GM19099 (cell line): ENCODE measurements at regions not wholly inside any gene's neighbourhood (a gene's known extent, or its start where the extent isn't known, plus 50 kb on each side); places are given as distances from the start of the nearest gene placed in this dataset.

Experiments used
- POLR2A ChIP-seq: IDR thresholded peaks from 3 replicates; pipeline ENCODE4 v1.6.1; 2011; ENCODE audit warnings: low read depth; ENCODE audit not compliant: insufficient read length; ENCODE audit errors: extremely low read depth

GRCh38 chr11:22130462-22131053 is 62.3 kb upstream of the ANO5 start:
- no peak for TF ChIP-seq POLR2A

- no peak for TF ChIP-seq POLR2A
Measured at GRCh38 chr11:22133776-22134175, 59.1 kb upstream of the ANO5 start.

- no peak for TF ChIP-seq POLR2A
Measured at GRCh38 chr11:22138264-22138663, 54.6 kb upstream of the ANO5 start.
